Chondrocyte (in vitro differentiated cells): ENCODE measurements at regions not wholly inside any gene's neighbourhood (a gene's known extent, or its start where the extent isn't known, plus 50 kb on each side); places are given as distances from the start of the nearest gene placed in this dataset.

ENCODE experiments used
- DNase-seq: peaks from one replicate; pipeline ENCODE4 v3.0.0; 2021; ENCODE audit warnings: mixed read lengths, low spot score
- H3K27ac Mint-ChIP-seq: one replicate; pipeline ENCODE4 v1.8.0; 2021; ENCODE audit warnings: mild to moderate bottlenecking, moderate library complexity, mixed read lengths; ENCODE audit not compliant: unreplicated experiment
- H3K27me3 Mint-ChIP-seq: 2 replicates; pipeline ENCODE4 v1.8.0; 2021; ENCODE audit warnings: low read depth, mixed read lengths
- H3K36me3 Mint-ChIP-seq: 2 replicates; pipeline ENCODE4 v1.8.0; 2021; ENCODE audit warnings: low read depth, mixed read lengths
- H3K4me1 Mint-ChIP-seq: 2 replicates; pipeline ENCODE4 v1.8.0; 2021; ENCODE audit warnings: low read depth, mild to moderate bottlenecking, mixed read lengths
- H3K4me3 Mint-ChIP-seq: one replicate; pipeline ENCODE4 v1.8.0; 2021; ENCODE audit warnings: mild to moderate bottlenecking, moderate library complexity, mixed read lengths; ENCODE audit not compliant: unreplicated experiment
- H3K9me3 Mint-ChIP-seq: 2 replicates; pipeline ENCODE4 v1.8.0; 2021; ENCODE audit warnings: low read depth, mixed read lengths
- CTCF ChIP-seq: fragments of 200-600 bp; sonication (generic); IDR thresholded peaks from 2 replicates; pipeline ENCODE4 v1.5.0; 2021; ENCODE audit warnings: antibody characterized with exemption, mild to moderate bottlenecking, moderate library complexity

DNA sequence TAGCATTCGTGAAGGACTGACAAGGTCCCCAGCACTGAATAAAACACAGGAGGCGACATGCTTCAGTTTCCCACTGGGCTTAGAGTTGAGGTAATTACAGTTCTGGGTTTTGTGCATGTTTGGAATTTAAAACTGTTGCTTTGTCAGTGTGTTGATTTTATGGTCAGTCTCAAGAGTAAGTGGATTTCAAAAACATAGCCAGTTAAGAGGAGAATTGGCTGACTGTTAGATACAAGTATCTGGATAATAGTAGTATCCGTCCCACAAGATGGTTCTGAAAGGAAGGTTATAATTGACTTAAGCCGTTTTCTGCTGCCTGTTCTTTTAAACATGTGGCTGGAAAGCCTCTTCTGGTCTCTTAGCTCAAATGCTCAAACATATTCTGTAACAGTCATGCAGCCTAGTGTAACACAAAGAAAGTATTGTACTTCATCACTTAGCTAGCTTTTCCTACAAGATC is 170.9 kb downstream of the POLR1F start:
- no peak for TF ChIP-seq CTCF
- no peak for DNase-seq
- no peak overlapping the region for H3K4me3 Mint-ChIP-seq
- H3K9me3 Mint-ChIP-seq: peaks cover 4% of the 10 kb centered on the region
- H3K27me3 Mint-ChIP-seq: no peaks in the 10 kb centered on the region
- peaks cover 11% of the 10 kb centered on the region for H3K4me1 Mint-ChIP-seq
- H3K27ac Mint-ChIP-seq: peak overlapping the region; percentile 28
- H3K36me3 Mint-ChIP-seq: no peaks in the 10 kb centered on the region

DNA sequence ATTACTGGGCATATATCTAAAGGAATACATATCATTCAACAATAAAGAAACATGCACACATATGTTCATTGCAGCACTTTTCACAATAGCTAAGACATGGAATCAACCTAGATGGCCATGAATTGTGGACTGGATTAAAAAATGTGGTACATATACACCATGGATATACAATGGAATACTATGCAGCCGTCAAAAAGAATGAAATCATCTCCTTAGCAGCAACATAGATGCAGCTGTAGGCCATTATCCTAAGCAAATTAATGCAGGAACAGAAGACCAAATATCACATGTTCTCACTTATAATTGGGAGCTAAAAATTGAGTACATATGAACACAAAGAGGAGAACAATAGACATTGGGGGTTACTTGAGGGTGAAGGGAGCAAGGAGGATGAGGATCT is 175.6 kb downstream of the POLR1F start:
- H3K4me3 Mint-ChIP-seq: no peak overlapping the region
- no peak for TF ChIP-seq CTCF
- DNase-seq: no peak
- H3K9me3 Mint-ChIP-seq: peaks cover 4% of the 10 kb centered on the region
- no peak overlapping the region for H3K27ac Mint-ChIP-seq
- peaks cover 8% of the 10 kb centered on the region for H3K4me1 Mint-ChIP-seq
- no peaks in the 10 kb centered on the region for H3K36me3 Mint-ChIP-seq
- no peaks in the 10 kb centered on the region for H3K27me3 Mint-ChIP-seq

GRCh38 chr7:19530852-19531251 is 178.0 kb downstream of the POLR1F start:
- no peak for TF ChIP-seq CTCF
- Mint-ChIP-seq H3K27me3 (no peaks in the 10 kb centered on the region), H3K36me3 (no peaks in the 10 kb centered on the region), H3K4me1 (peaks cover 10% of the 10 kb centered on the region), H3K4me3 (no peak overlapping the region), H3K9me3 (peaks cover 4% of the 10 kb centered on the region), H3K27ac (no peak overlapping the region)
- DNase-seq: no peak

- Mint-ChIP-seq H3K36me3 (no peaks in the 10 kb centered on the region), H3K27ac (no peak overlapping the region), H3K4me3 (no peak overlapping the region), H3K27me3 (no peaks in the 10 kb centered on the region), H3K9me3 (peaks cover 4% of the 10 kb centered on the region), H3K4me1 (peaks cover 13% of the 10 kb centered on the region)
- DNase-seq: no peak
- no peak for TF ChIP-seq CTCF
Measured at GRCh38 chr7:19530261-19530660, 178.6 kb downstream of the POLR1F start.

DNA sequence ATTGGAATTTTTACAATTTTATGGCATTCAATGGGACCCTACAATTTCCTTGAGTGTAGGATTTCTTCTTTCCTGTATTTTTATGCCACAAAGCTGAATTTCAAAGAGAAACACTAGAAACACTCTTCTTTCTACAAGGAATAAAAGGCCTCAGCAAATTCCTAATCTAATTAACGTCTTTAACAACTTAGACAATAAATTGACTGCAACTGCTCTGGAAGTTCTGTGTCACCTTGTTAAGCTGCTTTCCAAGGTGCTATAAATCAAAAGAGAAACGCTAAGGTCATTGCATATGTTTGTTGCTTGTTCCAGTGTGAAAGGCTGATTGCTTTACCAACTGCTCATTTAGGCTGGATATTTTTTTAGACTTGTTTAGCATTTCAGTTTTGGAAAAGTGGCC is 182.2 kb downstream of the POLR1F start:
- Mint-ChIP-seq H3K4me1 (peaks cover 28% of the 10 kb centered on the region), H3K27ac (no peak overlapping the region), H3K27me3 (no peaks in the 10 kb centered on the region), H3K4me3 (no peak overlapping the region), H3K36me3 (no peaks in the 10 kb centered on the region), H3K9me3 (no peaks in the 10 kb centered on the region)
- TF ChIP-seq CTCF: no peak
- DNase-seq: no peak
